ENCODE measurements at regions not wholly inside any gene's neighbourhood (a gene's known extent, or its start where the extent isn't known, plus 50 kb on each side); places are given as distances from the start of the nearest gene placed in this dataset.

GRCh38 chr2:129918604-129919003, 60.9 kb upstream of the RAB6C start:
- no peak for DNase-seq
- TF ChIP-seq CTCF (conservative IDR thresholded peaks at IDR 0.05) (no peak), EZH2 (IDR thresholded peaks at IDR 0.05; ENCODE audit: low read depth) (no peak)
- Histone ChIP-seq H3K9me3 (ENCODE audit: insufficient read depth, low read depth) (peaks cover 3% of the 10 kb centered on the region; the same call in 1 of the 2 replicates), H3K4me1 (replicated peaks; ENCODE audit: insufficient read depth) (no peaks in the 10 kb centered on the region), H4K20me1 (ENCODE audit: insufficient read depth) (no peaks in the 10 kb centered on the region), H3K27me3 (ENCODE audit: insufficient read depth, low read depth) (peaks cover 37% of the 10 kb centered on the region), H3F3A (ENCODE audit: insufficient read depth, low read depth) (no peaks in the 10 kb centered on the region), H3K27ac (no peak overlapping the region), H3K4me2 (no peak overlapping the region), H3K79me2 (ENCODE audit: low read depth) (no peaks in the 10 kb centered on the region), H3K36me3 (ENCODE audit: low read depth) (no peaks in the 10 kb centered on the region), H2AFZ (no peak overlapping the region), H3K9me2 (ENCODE audit: insufficient read depth) (no peaks in the 10 kb centered on the region), H3K4me3 (no peak overlapping the region)
- ChIA-PET POLR2A (ENCODE audit: unreplicated experiment) (no interaction called here), CTCF (no interaction called here)
- BruUV-seq (replicated peaks) = no TSS peak
- intact Hi-C loops (cut with micrococcal nuclease; ENCODE audit: unreplicated experiment) = no loop called here

- peaks cover 33% of the 10 kb centered on the region for H3K27me3 ChIP-seq (ENCODE audit: insufficient read depth, low read depth)
- H4K20me1 ChIP-seq (ENCODE audit: insufficient read depth) = no peaks in the 10 kb centered on the region
- no peaks in the 10 kb centered on the region for H3K9me2 ChIP-seq (ENCODE audit: insufficient read depth)
- H3K9me3 ChIP-seq (ENCODE audit: insufficient read depth, low read depth) = peaks cover 3% of the 10 kb centered on the region; the same call in 1 of the 2 replicates
- H3K4me3 ChIP-seq = no peak overlapping the region
- no peak for DNase-seq
- BruUV-seq (replicated peaks) = no TSS peak
- no peaks in the 10 kb centered on the region for H3K4me1 ChIP-seq (replicated peaks; ENCODE audit: insufficient read depth)
- ChIA-PET CTCF (no interaction called here), POLR2A (ENCODE audit: unreplicated experiment) (no interaction called here)
- no peak overlapping the region for H2AFZ ChIP-seq
- TF ChIP-seq EZH2 (IDR thresholded peaks at IDR 0.05; ENCODE audit: low read depth) = no peak
- H3K36me3 ChIP-seq (ENCODE audit: low read depth) = no peaks in the 10 kb centered on the region
- no peak overlapping the region for H3K4me2 ChIP-seq
- intact Hi-C loops (cut with micrococcal nuclease; ENCODE audit: unreplicated experiment) = loop anchor here (10.0 kb wide), 1 partner anchor 1858 kb away; no protein-coding TSS in a partner anchor
- H3K79me2 ChIP-seq (ENCODE audit: low read depth) = no peaks in the 10 kb centered on the region
- no peaks in the 10 kb centered on the region for H3F3A ChIP-seq (ENCODE audit: insufficient read depth, low read depth)
- H3K27ac ChIP-seq = no peak overlapping the region
Measured at GRCh38 chr2:129922571-129923264, 56.7 kb upstream of the RAB6C start.

GRCh38 chr2:129923265-129924091, 56.0 kb upstream of the RAB6C start:
- Histone ChIP-seq H3K4me3 (no peak overlapping the region), H3K4me1 (replicated peaks; ENCODE audit: insufficient read depth) (no peaks in the 10 kb centered on the region), H2AFZ (no peak overlapping the region), H3F3A (ENCODE audit: insufficient read depth, low read depth) (no peaks in the 10 kb centered on the region), H3K9me3 (ENCODE audit: insufficient read depth, low read depth) (peaks cover 3% of the 10 kb centered on the region; the same call in 1 of the 2 replicates), H3K27ac (no peak overlapping the region), H4K20me1 (ENCODE audit: insufficient read depth) (no peaks in the 10 kb centered on the region), H3K27me3 (ENCODE audit: insufficient read depth, low read depth) (peaks cover 33% of the 10 kb centered on the region), H3K4me2 (no peak overlapping the region), H3K9me2 (ENCODE audit: insufficient read depth) (no peaks in the 10 kb centered on the region), H3K36me3 (ENCODE audit: low read depth) (no peaks in the 10 kb centered on the region), H3K79me2 (ENCODE audit: low read depth) (no peaks in the 10 kb centered on the region)
- peak in 1 of 2 experiments; percentile 12 for DNase-seq
- ChIA-PET CTCF (interaction anchor here (0.6 kb wide), 1 partner anchor 443 kb away, joined by 8 read pairs; no protein-coding TSS in a partner anchor), POLR2A (ENCODE audit: unreplicated experiment) (no interaction called here)
- intact Hi-C loops (cut with micrococcal nuclease; ENCODE audit: unreplicated experiment) = loop anchor here (10.0 kb wide), 1 partner anchor 1859 kb away; no protein-coding TSS in a partner anchor
- TF ChIP-seq CTCF (conservative IDR thresholded peaks at IDR 0.05) (peak; percentile 67), EZH2 (IDR thresholded peaks at IDR 0.05; ENCODE audit: low read depth) (no peak)
- BruUV-seq (replicated peaks) = no TSS peak
